ENCODE measurements at regions not wholly inside any gene's neighbourhood (a gene's known extent, or its start where the extent isn't known, plus 50 kb on each side); places are given as distances from the start of the nearest gene placed in this dataset.
"Not testable (repeated sequence)": the region's sequence is repeated elsewhere in the genome, so short reads cannot be mapped to it uniquely, and the experiment has no call there.

- Mint-ChIP-seq H3K27me3 (ENCODE audit: insufficient read depth, low read depth) (peaks cover 3% of the 10 kb centered on the region), H3K4me1 (peaks cover 16% of the 10 kb centered on the region), H3K36me3 (no peaks in the 10 kb centered on the region), H3K4me3 (no peak overlapping the region), H3K9me3 (no peaks in the 10 kb centered on the region), H3K27ac (peak overlapping the region; percentile 33)
- Histone ChIP-seq H4K20me1 (ENCODE audit: low read depth) (no peaks in the 10 kb centered on the region), H3K9me3 (ENCODE audit: low read depth) (no peaks in the 10 kb centered on the region), H3K36me3 (no peaks in the 10 kb centered on the region), H3K4me1 (peaks cover 13% of the 10 kb centered on the region), H3K4me3 (no peak overlapping the region), H3K4me2 (peak overlapping the region; percentile 45), H3F3A (ENCODE audit: low read depth) (no peaks in the 10 kb centered on the region), H2AFZ (replicated peaks) (peak overlapping the region; percentile 90), H3K9ac (no peak overlapping the region), H3K79me2 (ENCODE audit: low read depth) (no peaks in the 10 kb centered on the region), H3K27ac (no peak overlapping the region), H3K27me3 (no peaks in the 10 kb centered on the region)
- no peak for TF ChIP-seq EZH2 (IDR thresholded peaks at IDR 0.05)
- no peak for TF ChIP-seq EZH2phosphoT487 (IDR thresholded peaks at IDR 0.05)
- TF ChIP-seq, protein P1, sequence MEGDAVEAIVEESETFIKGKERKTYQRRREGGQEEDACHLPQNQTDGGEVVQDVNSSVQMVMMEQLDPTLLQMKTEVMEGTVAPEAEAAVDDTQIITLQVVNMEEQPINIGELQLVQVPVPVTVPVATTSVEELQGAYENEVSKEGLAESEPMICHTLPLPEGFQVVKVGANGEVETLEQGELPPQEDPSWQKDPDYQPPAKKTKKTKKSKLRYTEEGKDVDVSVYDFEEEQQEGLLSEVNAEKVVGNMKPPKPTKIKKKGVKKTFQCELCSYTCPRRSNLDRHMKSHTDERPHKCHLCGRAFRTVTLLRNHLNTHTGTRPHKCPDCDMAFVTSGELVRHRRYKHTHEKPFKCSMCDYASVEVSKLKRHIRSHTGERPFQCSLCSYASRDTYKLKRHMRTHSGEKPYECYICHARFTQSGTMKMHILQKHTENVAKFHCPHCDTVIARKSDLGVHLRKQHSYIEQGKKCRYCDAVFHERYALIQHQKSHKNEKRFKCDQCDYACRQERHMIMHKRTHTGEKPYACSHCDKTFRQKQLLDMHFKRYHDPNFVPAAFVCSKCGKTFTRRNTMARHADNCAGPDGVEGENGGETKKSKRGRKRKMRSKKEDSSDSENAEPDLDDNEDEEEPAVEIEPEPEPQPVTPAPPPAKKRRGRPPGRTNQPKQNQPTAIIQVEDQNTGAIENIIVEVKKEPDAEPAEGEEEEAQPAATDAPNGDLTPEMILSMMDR (IDR thresholded peaks at IDR 0.05): no peak
- peak; percentile 21 for DNase-seq (ENCODE audit: low spot score)
Observed at GRCh38 chr4:187088070-187088799, 364.6 kb upstream of the FAT1 start.

- no peaks in the 10 kb centered on the region for H3K36me3 Mint-ChIP-seq
- Histone ChIP-seq H2AFZ (replicated peaks) (no peak overlapping the region), H3K27me3 (no peaks in the 10 kb centered on the region), H3K4me2 (no peak overlapping the region), H3K27ac (no peak overlapping the region), H3K4me3 (no peak overlapping the region), H3K4me1 (peaks cover 28% of the 10 kb centered on the region), H3F3A (ENCODE audit: low read depth) (peaks cover 10% of the 10 kb centered on the region), H3K36me3 (no peaks in the 10 kb centered on the region), H3K79me2 (ENCODE audit: low read depth) (no peaks in the 10 kb centered on the region), H4K20me1 (ENCODE audit: low read depth) (no peaks in the 10 kb centered on the region), H3K9ac (no peak overlapping the region), H3K9me3 (ENCODE audit: low read depth) (no peaks in the 10 kb centered on the region)
- H3K4me1 Mint-ChIP-seq: peaks cover 30% of the 10 kb centered on the region
- peak overlapping the region; percentile 10 for H3K27ac Mint-ChIP-seq
- H3K27me3 Mint-ChIP-seq (ENCODE audit: insufficient read depth, low read depth): peaks cover 2% of the 10 kb centered on the region
- no peaks in the 10 kb centered on the region for H3K9me3 Mint-ChIP-seq
- no peak for DNase-seq (ENCODE audit: low spot score)
- H3K4me3 Mint-ChIP-seq: no peak overlapping the region
- TF ChIP-seq EZH2phosphoT487 (IDR thresholded peaks at IDR 0.05) (no peak), EZH2 (IDR thresholded peaks at IDR 0.05) (no peak)
- TF ChIP-seq, protein P1 (IDR thresholded peaks at IDR 0.05): no peak
Observed at GRCh38 chr4:187090401-187090800, 366.7 kb upstream of the FAT1 start.

DNA sequence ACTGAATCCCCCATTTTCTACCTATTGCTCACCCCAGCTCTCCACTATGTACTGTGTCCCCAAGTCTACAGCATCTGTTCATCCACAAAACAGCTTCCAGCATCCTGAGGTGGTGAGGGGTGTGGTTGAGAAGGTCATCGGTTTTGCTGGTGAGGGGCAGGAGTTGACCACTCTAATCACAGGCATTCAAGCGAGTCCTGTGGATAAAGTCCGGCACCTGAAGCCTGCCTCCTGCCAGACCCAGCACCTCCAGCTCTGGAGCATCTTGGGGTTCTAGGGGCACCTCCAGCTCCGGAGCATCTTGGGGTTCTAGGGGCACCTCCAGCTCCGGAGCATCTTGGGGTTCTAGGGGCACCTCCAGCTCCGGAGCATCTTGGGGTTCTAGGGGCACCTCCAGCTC lies 367.2 kb upstream of the FAT1 start:
- not testable (repeated sequence) for H3K36me3 ChIP-seq; H4K20me1 ChIP-seq (ENCODE audit: low read depth); H3K4me2 ChIP-seq; H3K36me3 Mint-ChIP-seq; H3K9me3 ChIP-seq (ENCODE audit: low read depth); H3K79me2 ChIP-seq (ENCODE audit: low read depth); H3K27ac Mint-ChIP-seq; H3K27ac ChIP-seq; H3K9me3 Mint-ChIP-seq; H3K9ac ChIP-seq; H3K27me3 Mint-ChIP-seq (ENCODE audit: insufficient read depth, low read depth); H3K27me3 ChIP-seq; H3K4me3 Mint-ChIP-seq; DNase-seq (ENCODE audit: low spot score); H3F3A ChIP-seq (ENCODE audit: low read depth); H2AFZ ChIP-seq (replicated peaks); H3K4me3 ChIP-seq
- H3K4me1 Mint-ChIP-seq: peaks cover 35% of the 10 kb centered on the region
- peaks cover 28% of the 10 kb centered on the region for H3K4me1 ChIP-seq

DNA sequence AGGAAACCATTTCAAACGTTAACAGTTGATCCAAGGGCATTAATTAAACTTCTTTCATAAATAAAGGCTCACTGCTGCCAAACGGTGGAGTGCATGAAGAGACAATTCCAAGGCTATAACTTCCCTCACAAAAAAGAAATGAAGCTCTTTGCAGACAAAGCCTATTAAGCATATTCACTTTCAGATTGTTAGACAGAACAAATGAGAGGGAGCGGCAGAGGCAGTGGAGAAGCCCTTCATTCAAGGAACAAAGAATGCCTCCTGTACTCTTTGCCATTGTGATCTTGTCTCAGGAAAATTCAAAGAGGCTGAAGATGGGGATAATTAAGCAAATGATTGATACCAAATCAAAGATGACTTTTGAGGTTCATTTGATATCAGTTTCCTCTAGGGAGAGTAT lies 370.5 kb upstream of the FAT1 start:
- Histone ChIP-seq H3K9ac (no peak overlapping the region), H3F3A (ENCODE audit: low read depth) (peaks cover 10% of the 10 kb centered on the region), H3K4me3 (no peak overlapping the region), H3K36me3 (no peaks in the 10 kb centered on the region), H3K9me3 (ENCODE audit: low read depth) (no peaks in the 10 kb centered on the region), H3K4me2 (peak overlapping the region; percentile 53), H4K20me1 (ENCODE audit: low read depth) (no peaks in the 10 kb centered on the region), H2AFZ (replicated peaks) (no peak overlapping the region), H3K79me2 (ENCODE audit: low read depth) (no peaks in the 10 kb centered on the region), H3K27me3 (no peaks in the 10 kb centered on the region), H3K4me1 (peaks cover 17% of the 10 kb centered on the region), H3K27ac (no peak overlapping the region)
- peaks cover 28% of the 10 kb centered on the region for H3K4me1 Mint-ChIP-seq
- DNase-seq (ENCODE audit: low spot score): peak; percentile 49
- H3K27ac Mint-ChIP-seq: peak overlapping the region; percentile 51
- H3K9me3 Mint-ChIP-seq: peaks cover 14% of the 10 kb centered on the region
- H3K27me3 Mint-ChIP-seq (ENCODE audit: insufficient read depth, low read depth): peaks cover 6% of the 10 kb centered on the region
- H3K36me3 Mint-ChIP-seq: no peaks in the 10 kb centered on the region
- no peak for TF ChIP-seq EZH2 (IDR thresholded peaks at IDR 0.05)
- no peak for TF ChIP-seq EZH2phosphoT487 (IDR thresholded peaks at IDR 0.05)
- TF ChIP-seq, protein P1 (IDR thresholded peaks at IDR 0.05): no peak
- no peak overlapping the region for H3K4me3 Mint-ChIP-seq

All from neural progenitor cell (in vitro differentiated cells).